Transverse colon (tissue), 4 donors: ENCODE measurements at regions not wholly inside any gene's neighbourhood (a gene's known extent, or its start where the extent isn't known, plus 50 kb on each side); places are given as distances from the start of the nearest gene placed in this dataset.

Source experiments
- CTCF ChIP-seq, 5 experiments: fragments of 200-600 bp in 3 of 5; fragments of 450-650 bp in 2 of 5; sonication (generic) in 3 of 5; IDR thresholded peaks; 1 replicate in 2 of 5; 2 replicates in 3 of 5; pipeline ENCODE4 v1.5.1; 2016 to 2017; ENCODE audit warnings: antibody characterized with exemption in 5 of 5, inconsistent platforms in 3 of 5, mild to moderate bottlenecking in 2 of 5, moderate library complexity in 1 of 5
- EP300 ChIP-seq: sonication (generic); formaldehyde crosslinking; IDR thresholded peaks from one replicate; pipeline ENCODE4 v1.6.1; 2017; ENCODE audit warnings: antibody characterized with exemption, low read depth
- POLR2AphosphoS5 ChIP-seq, 3 donors: sonication (generic); formaldehyde crosslinking; IDR thresholded peaks; one replicate each; pipeline ENCODE4 v1.6.1; 2016; ENCODE audit warnings: antibody characterized with exemption in 3 of 3

GRCh38 chr2:242030858-242031257 is 161.3 kb downstream of the RTP5 start:
- TF ChIP-seq EP300 (no peak), CTCF (IDR thresholded peaks at IDR 0.05) (no peak), POLR2AphosphoS5 (IDR thresholded peaks at IDR 0.05) (no peak)
